H1 (cell line): ENCODE measurements at regions not wholly inside any gene's neighbourhood (a gene's known extent, or its start where the extent isn't known, plus 50 kb on each side); places are given as distances from the start of the nearest gene placed in this dataset.

Experiments
- ATF2 ChIP-seq: IDR thresholded peaks from 2 replicates; pipeline ENCODE4 v1.6.1; 2012; ENCODE audit warnings: low read length, inconsistent platforms
- BRCA1 ChIP-seq: IDR thresholded peaks from 2 replicates; pipeline ENCODE4 v1.6.1; 2012; ENCODE audit warnings: low read depth, low read length, improper control_type of control experiment
- CBX5 ChIP-seq: fragments of 300-800, 300-1000 bp; sonication (generic); IDR thresholded peaks from 2 replicates; pipeline ENCODE4 v1.7.1; 2016; ENCODE audit warnings: antibody characterized with exemption, low read length, low read depth
- TEAD4 ChIP-seq: IDR thresholded peaks from 2 replicates; pipeline ENCODE4 v1.6.1; 2012; ENCODE audit warnings: low read depth, low read length, inconsistent platforms, mixed read lengths

- TF ChIP-seq ATF2: no peak
- no peak for TF ChIP-seq BRCA1
- TF ChIP-seq CBX5: no peak
- TF ChIP-seq TEAD4: no peak
- TF ChIP-seq, all 59 proteins: peak for 0
Measured at GRCh38 chr13:83667606-83668005, 214.7 kb downstream of the SLITRK1 start (continued).
